ENCODE measurements at regions not wholly inside any gene's neighbourhood (a gene's known extent, or its start where the extent isn't known, plus 50 kb on each side); places are given as distances from the start of the nearest gene placed in this dataset.

DNA sequence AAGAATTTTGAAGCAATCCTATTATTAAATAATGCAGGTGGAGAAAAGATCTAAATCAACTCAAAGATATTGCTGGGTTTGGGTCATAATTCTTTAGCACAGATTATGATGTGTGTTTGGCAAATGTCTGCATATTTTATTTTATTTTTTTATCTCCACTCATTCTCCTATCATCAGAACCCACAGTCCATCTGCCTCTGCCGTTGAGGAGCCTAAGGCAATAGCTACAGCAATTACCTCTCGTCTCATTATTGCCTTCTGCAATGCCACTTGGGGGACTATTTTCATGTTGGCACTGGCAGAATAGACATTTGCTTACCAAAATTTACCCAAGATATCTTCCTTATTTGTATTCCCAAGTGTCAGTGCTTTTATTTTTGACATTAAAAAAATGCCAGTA lies 815.9 kb upstream of the CNTNAP5 start:
- DNase-seq: no peak

- DNase-seq: no peak
These were observed 813.9 kb upstream of the CNTNAP5 start for GRCh38 chr2:123211181-123211580.

GRCh38 chr2:123245156-123245555 lies 779.9 kb upstream of the CNTNAP5 start:
- no peak for DNase-seq

GRCh38 chr2:123258877-123259539 lies 766.1 kb upstream of the CNTNAP5 start:
- no peak for DNase-seq

DNA sequence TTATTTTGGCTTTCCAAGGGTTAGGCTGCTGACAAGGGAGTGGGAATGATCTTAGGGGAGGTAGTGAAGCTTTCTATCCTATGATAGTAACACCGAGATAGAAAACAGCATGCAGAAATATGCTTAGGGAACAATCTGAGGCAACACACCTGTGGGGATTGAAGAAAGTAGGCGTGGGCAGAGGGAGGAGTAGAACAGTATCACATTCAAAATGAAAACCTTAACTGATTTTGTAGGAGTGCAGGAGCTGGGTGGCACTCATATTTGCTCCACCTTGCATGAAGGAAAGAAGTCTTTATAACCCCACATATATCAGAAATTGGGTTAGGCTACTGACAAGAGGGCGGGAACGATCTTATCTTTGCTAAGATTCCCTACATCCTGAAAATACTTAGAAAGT lies 762.2 kb upstream of the CNTNAP5 start:
- no peak for DNase-seq

GRCh38 chr2:123283431-123283830 lies 741.7 kb upstream of the CNTNAP5 start:
- DNase-seq: no peak

DNA sequence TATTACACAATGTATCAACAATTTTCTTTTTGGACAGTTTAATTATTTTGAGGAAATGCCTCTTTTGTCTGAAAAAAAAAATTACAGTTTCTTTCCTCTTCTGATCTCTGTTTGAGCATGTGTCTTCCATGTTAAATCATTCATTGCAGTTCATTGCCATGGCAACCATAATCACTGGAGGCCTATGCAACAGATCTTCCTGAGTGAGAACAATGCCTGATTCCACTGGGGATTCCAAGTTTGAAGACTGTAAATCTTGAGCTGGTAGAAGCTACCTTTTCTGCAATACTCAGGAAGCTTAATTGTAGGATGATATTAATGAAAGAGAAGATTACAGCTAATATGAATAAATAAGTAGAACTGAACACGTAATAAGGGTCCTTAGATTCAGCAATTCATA lies 721.4 kb upstream of the CNTNAP5 start:
- DNase-seq: no peak
